Uterus (tissue), 2 donors: ENCODE measurements at regions not wholly inside any gene's neighbourhood (a gene's known extent, or its start where the extent isn't known, plus 50 kb on each side); places are given as distances from the start of the nearest gene placed in this dataset.

Experiments used
- CTCF ChIP-seq, 4 experiments: fragments of 200-600 bp in 2 of 4; fragments of 450-650 bp in 2 of 4; sonication (generic) in 2 of 4; IDR thresholded peaks; one replicate each; pipeline ENCODE4 v1.5.1; 2016 to 2019; ENCODE audit warnings: antibody characterized with exemption in 4 of 4, mild to moderate bottlenecking in 2 of 4, moderate library complexity in 1 of 4
- POLR2A ChIP-seq, 2 donors: fragments of 450-650 bp; IDR thresholded peaks; one replicate each; pipeline ENCODE4 v1.6.1; 2016; ENCODE audit warnings: antibody characterized with exemption in 2 of 2, mild to moderate bottlenecking in 1 of 2, moderate library complexity in 1 of 2

GRCh38 chr14:30427401-30427800, 131.6 kb upstream of the G2E3 start:
- TF ChIP-seq CTCF (IDR thresholded peaks at IDR 0.05) (no peak), POLR2A (IDR thresholded peaks at IDR 0.05) (no peak)
